Thymus (tissue), 11 donors: ENCODE measurements at regions not wholly inside any gene's neighbourhood (a gene's known extent, or its start where the extent isn't known, plus 50 kb on each side); places are given as distances from the start of the nearest gene placed in this dataset.
"Not testable (repeated sequence)": the region's sequence is repeated elsewhere in the genome, so short reads cannot be mapped to it uniquely, and the experiment has no call there.

ENCODE experiments used
- DNase-seq, 9 donors: peaks; one replicate each; pipeline ENCODE4 v3.0.0-alpha.2; 2013; ENCODE audit warnings: low spot score in 9 of 9, low read depth in 6 of 9, missing footprints in 1 of 9
- H3K27ac ChIP-seq, 2 donors: one replicate each; pipeline ENCODE4 v1.5.1; 2013; ENCODE audit warnings: control low read depth in 1 of 2, low read depth in 1 of 2, low read length in 1 of 2, mild to moderate bottlenecking in 1 of 2, moderate library complexity in 1 of 2
- H3K27me3 ChIP-seq, 2 donors: one replicate each; pipeline ENCODE4 v1.5.1; 2013; ENCODE audit warnings: low read length in 1 of 2; ENCODE audit not compliant: control insufficient read depth in 2 of 2, insufficient read depth in 1 of 2
- H3K36me3 ChIP-seq, 2 donors: one replicate each; pipeline ENCODE4 v1.5.1; 2013; ENCODE audit warnings: low read length in 1 of 2, mild to moderate bottlenecking in 1 of 2, moderate library complexity in 1 of 2; ENCODE audit not compliant: control insufficient read depth in 2 of 2, insufficient read depth in 2 of 2
- H3K4me1 ChIP-seq, 2 donors: one replicate each; pipeline ENCODE4 v1.5.1; 2013; ENCODE audit warnings: low read length in 2 of 2; ENCODE audit not compliant: control insufficient read depth in 2 of 2, insufficient read depth in 2 of 2
- H3K4me3 ChIP-seq, 2 donors: one replicate each; pipeline ENCODE4 v1.5.1; 2013; ENCODE audit warnings: low read length in 2 of 2, control low read depth in 1 of 2, mild to moderate bottlenecking in 1 of 2
- H3K9me3 ChIP-seq, 2 donors: one replicate each; pipeline ENCODE4 v1.5.1; 2013; ENCODE audit warnings: low read length in 1 of 2, mild to moderate bottlenecking in 1 of 2; ENCODE audit not compliant: control insufficient read depth in 2 of 2, insufficient read depth in 1 of 2
- WGBS: extraction: QIAGEN DNeasy Blood & Tissue Kit; methylation state at CpG from one replicate; pipeline ENCODE4 v1.1.7; 2013; 5-methylcytosine and 5-hydroxymethylcytosine counted together
- donor health status: healthy.

DNA sequence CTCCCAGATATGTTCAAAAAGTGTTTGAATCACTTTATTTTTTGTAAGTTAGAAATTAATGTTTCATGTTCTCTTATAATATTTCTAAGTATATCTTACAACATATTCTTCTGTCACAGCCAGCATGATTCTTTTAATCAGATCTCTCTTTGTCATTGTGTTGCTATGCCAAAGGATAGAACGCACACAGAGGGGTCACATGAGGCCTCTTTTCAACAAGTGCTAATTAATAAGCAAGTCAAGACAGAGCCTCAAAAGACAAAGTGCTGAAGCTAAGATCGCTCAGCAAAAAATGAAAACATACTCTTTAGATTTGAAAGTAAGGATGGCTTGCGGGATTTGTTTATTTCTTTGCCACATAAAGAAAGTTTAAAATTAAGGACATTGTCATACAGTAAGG is 508.8 kb upstream of the PTCHD4 start:
- H3K4me3 ChIP-seq = no peak overlapping the region
- H3K9me3 ChIP-seq = no peaks in the 10 kb centered on the region
- H3K36me3 ChIP-seq = no peaks in the 10 kb centered on the region
- H3K4me1 ChIP-seq = no peaks in the 10 kb centered on the region
- H3K27me3 ChIP-seq = no peaks in the 10 kb centered on the region
- WGBS = 96% methylated on average over 3 of the region's 3 CpGs
- no peak for DNase-seq
- no peak overlapping the region for H3K27ac ChIP-seq

- Histone ChIP-seq H3K36me3 (no peaks in the 10 kb centered on the region), H3K27me3 (no peaks in the 10 kb centered on the region), H3K9me3 (no peaks in the 10 kb centered on the region), H3K27ac (no peak overlapping the region), H3K4me1 (no peaks in the 10 kb centered on the region), H3K4me3 (no peak overlapping the region)
- 96% methylated on average over 2 of the region's 2 CpGs for WGBS
- DNase-seq = no peak
Measured at GRCh38 chr6:48615041-48615440, 504.0 kb upstream of the PTCHD4 start.

DNA sequence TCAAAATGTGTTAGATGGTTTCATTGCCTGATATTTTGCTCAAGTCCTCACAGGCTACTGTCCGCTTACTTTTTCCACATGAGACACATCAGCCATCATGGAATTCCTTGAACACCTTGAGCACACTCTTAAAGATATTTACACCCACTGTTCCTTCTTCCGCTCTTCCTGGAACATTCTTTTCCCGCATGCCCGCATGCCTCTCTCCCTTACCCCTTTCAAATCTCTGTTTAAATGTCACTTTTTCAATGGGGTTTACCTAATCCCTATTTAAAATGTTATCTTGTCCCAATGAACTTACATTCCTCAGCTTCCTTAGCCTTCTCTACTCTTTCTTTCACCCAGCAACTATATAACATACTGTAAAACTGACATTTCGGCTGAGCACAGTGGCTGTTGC is 503.3 kb upstream of the PTCHD4 start:
- H3K9me3 ChIP-seq = no peaks in the 10 kb centered on the region
- no peaks in the 10 kb centered on the region for H3K27me3 ChIP-seq
- H3K27ac ChIP-seq = no peak overlapping the region
- H3K36me3 ChIP-seq = no peaks in the 10 kb centered on the region
- WGBS = over 99% methylated on average over 5 of the region's 5 CpGs
- no peak for DNase-seq
- H3K4me3 ChIP-seq = no peak overlapping the region
- H3K4me1 ChIP-seq = no peaks in the 10 kb centered on the region

GRCh38 chr6:48613231-48613949 is 502.4 kb upstream of the PTCHD4 start:
- no peak overlapping the region for H3K4me3 ChIP-seq
- 71% methylated on average over 5 of the region's 5 CpGs for WGBS
- DNase-seq = no peak
- no peaks in the 10 kb centered on the region for H3K36me3 ChIP-seq
- H3K27ac ChIP-seq = no peak overlapping the region
- no peaks in the 10 kb centered on the region for H3K4me1 ChIP-seq
- no peaks in the 10 kb centered on the region for H3K9me3 ChIP-seq
- no peaks in the 10 kb centered on the region for H3K27me3 ChIP-seq

DNA sequence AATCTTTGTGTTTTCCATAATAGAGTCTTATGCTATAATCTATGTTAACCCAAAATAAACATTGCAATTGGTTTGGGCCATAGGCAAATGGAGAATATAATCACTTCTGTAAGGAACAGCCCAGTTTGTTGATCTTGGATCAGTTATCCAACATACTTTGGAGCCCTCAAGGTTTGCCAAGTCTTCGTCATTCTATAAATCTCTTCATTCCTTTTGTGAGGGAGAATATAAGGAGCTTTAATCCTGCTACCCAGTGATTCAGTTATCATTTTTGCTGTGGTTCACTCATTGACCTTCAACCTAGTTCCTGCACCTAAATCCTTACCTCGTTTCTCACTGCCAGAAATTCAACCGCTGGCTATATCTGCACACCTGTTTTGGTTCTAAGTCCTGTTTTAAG is 500.3 kb upstream of the PTCHD4 start:
- H3K4me3 ChIP-seq = no peak overlapping the region
- no peaks in the 10 kb centered on the region for H3K4me1 ChIP-seq
- no peak overlapping the region for H3K27ac ChIP-seq
- no peak for DNase-seq
- no peaks in the 10 kb centered on the region for H3K27me3 ChIP-seq
- H3K36me3 ChIP-seq = no peaks in the 10 kb centered on the region
- WGBS = 89% methylated on average over 3 of the region's 3 CpGs
- no peaks in the 10 kb centered on the region for H3K9me3 ChIP-seq

DNA sequence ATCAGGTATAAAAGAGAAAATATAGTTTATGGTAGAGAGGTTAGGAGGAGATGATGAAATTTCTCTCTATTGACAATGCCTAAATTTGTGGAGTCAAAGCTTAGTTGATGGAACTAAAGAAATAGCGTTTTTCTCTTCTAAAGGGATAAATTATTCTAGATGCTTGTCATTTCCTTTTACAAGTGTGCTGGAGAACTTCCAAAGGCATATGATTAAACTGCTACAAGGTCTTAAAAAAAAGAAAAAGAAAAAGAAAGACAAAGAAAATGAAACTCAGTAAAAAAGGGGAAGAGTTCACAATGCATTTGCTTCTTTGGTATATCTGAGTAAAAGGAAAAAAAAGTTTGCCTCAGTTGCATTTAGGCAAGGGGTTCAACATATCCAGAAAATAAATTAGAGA is 499.8 kb upstream of the PTCHD4 start:
- Histone ChIP-seq H3K36me3 (no peaks in the 10 kb centered on the region), H3K27me3 (no peaks in the 10 kb centered on the region), H3K4me3 (no peak overlapping the region), H3K9me3 (no peaks in the 10 kb centered on the region), H3K27ac (no peak overlapping the region), H3K4me1 (no peaks in the 10 kb centered on the region)
- WGBS = 7% methylated on average over 1 of the region's 1 CpG
- DNase-seq = no peak

GRCh38 chr6:48606618-48607017 is 495.6 kb upstream of the PTCHD4 start:
- no peak for DNase-seq
- no peaks in the 10 kb centered on the region for H3K36me3 ChIP-seq
- no peaks in the 10 kb centered on the region for H3K27me3 ChIP-seq
- H3K4me1 ChIP-seq = no peaks in the 10 kb centered on the region
- no peak overlapping the region for H3K4me3 ChIP-seq
- no peak overlapping the region for H3K27ac ChIP-seq
- no peaks in the 10 kb centered on the region for H3K9me3 ChIP-seq

DNA sequence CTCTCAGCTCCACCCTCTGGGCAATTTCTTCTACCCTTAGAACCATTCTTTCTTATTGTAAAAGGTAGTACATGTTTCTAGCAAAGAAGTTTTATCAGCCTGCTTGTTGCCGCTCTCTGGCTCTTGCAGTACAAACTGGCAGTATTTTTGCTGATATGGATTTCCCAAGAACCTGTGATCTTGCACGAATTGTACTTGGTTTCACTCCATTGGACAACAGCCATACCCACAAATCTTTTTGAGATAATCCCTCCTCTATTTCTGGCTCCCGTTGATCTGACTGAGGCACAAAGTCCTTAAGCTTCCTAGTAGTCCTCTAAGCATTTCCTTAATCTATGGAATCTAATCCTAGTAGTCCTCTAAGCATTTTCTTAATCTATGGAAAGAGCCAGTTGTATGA is 487.0 kb upstream of the PTCHD4 start:
- Histone ChIP-seq H3K4me3 (no peak overlapping the region), H3K27me3 (no peaks in the 10 kb centered on the region), H3K27ac (no peak overlapping the region), H3K4me1 (no peaks in the 10 kb centered on the region), H3K9me3 (no peaks in the 10 kb centered on the region), H3K36me3 (no peaks in the 10 kb centered on the region)
- DNase-seq = no peak
- WGBS = 90% methylated on average over 3 of the region's 3 CpGs

- Histone ChIP-seq H3K4me3 (no peak overlapping the region), H3K9me3 (no peaks in the 10 kb centered on the region), H3K27ac (no peak overlapping the region), H3K36me3 (no peaks in the 10 kb centered on the region), H3K4me1 (no peaks in the 10 kb centered on the region), H3K27me3 (no peaks in the 10 kb centered on the region)
- no peak for DNase-seq
Measured at GRCh38 chr6:48596830-48597229, 485.8 kb upstream of the PTCHD4 start.

DNA sequence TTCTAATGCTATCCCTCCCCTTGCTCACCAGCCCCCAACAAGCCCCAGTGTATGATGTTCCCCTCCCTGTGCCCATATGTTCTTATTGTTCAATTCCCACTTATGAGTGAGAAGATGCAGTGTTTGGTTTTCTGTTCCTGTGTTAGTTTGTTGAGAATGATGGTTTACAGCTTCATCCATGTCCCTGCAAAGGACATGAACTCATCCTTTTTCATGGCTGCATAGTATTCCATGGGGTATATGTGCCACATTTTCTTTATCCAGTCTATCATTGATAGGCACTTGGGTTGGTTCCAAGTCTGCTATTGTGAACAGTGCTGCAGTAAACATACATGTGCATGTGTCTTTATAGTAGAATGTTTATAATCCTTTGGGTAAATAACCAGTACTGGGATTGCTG is 480.2 kb upstream of the PTCHD4 start:
- not testable (repeated sequence) for H3K4me3 ChIP-seq, H3K27ac ChIP-seq

More for the DNA sequence above, 480.2 kb upstream of the PTCHD4 start:
- H3K27me3 ChIP-seq, H3K9me3 ChIP-seq, DNase-seq, H3K4me1 ChIP-seq, H3K36me3 ChIP-seq: not testable (repeated sequence)
